GM19324 (cell line): ENCODE measurements at regions not wholly inside any gene's neighbourhood (a gene's known extent, or its start where the extent isn't known, plus 50 kb on each side); places are given as distances from the start of the nearest gene placed in this dataset.
"Not testable (repeated sequence)": the region's sequence is repeated elsewhere in the genome, so short reads cannot be mapped to it uniquely, and the experiment has no call there.

Source experiments
- ATAC-seq: cut with Tn5 transposase; IDR thresholded peaks from one replicate; pipeline ENCODE4 v1.9.1; 2021; ENCODE audit warnings: mild to moderate bottlenecking, moderate library complexity; ENCODE audit not compliant: unreplicated experiment, low FRiP score

DNA sequence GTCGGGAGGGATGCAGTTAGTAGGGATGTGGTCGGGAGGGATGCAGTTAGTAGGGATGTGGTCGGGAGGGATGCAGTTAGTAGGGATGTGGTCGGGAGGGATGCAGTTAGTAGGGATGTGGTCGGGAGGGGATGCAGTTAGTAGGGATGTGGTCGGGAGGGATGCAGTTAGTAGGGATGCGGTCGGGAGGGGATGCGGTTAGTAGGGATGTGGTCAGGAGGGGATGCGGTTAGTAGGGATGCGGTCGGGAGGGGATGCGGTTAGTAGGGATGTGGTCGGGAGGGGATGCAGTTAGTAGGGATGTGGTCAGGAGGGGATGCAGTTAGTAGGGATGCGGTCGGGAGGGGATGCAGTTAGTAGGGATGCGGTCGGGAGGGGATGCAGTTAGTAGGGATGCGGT, 96.2 kb downstream of the BDH1 start:
- ATAC-seq, result not testable (repeated sequence)

DNA sequence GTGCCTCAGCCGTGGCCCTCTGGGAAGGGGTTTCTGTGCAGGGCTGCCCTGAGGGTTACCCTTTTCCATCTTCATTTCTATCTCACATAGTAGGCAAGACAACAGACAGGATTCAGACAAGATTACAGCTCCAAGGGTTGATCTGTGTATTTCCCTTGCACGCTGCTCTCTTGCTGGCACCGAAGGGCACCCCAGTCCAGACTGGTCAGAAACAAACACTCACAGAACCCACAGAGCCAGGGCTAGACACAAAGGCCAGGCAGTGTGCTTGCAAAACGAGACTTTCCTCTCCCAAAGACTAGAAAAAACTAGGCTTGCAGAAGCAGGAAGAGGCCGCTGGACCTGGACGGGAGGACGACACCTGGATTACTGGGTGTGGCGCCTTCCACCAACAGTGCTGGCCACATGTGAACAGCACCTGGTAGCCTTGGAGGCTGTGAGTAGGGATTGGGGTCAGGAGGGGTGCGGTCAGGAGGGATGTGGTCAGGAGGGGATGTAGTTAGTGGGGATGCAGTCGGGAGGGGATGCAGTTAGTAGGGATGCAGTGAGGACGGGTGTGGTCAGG, 96.8 kb downstream of the BDH1 start:
- no peak for ATAC-seq

DNA sequence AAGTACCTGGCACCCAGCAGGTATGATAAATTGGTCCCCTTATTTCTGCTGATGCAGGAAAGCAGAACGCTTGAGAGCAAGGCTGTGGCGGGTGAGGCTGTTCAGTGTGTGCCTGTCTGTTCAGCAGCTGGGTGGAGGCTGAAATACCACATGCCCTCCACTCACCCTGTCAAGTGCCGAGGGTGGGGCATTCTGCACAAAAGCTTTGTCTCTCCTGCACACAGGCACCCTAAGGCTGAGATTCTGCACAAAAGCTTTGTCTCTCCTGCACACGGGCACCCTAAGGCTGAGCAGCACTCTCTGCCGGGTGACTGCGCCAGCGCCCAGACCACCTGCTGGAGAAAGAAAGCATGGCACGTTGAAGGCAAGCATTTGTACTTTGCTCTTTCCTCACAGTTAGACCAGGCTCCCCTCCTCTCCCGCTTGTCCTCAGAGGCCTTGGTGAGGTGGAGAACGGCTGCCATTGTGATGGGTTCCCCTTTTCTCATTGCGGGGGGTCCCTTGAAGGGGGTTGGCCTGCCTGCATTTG, 97.5 kb downstream of the BDH1 start:
- no peak for ATAC-seq

- no peak for ATAC-seq
These were observed 99.3 kb downstream of the BDH1 start for GRCh38 chr3:197456261-197457091.

DNA sequence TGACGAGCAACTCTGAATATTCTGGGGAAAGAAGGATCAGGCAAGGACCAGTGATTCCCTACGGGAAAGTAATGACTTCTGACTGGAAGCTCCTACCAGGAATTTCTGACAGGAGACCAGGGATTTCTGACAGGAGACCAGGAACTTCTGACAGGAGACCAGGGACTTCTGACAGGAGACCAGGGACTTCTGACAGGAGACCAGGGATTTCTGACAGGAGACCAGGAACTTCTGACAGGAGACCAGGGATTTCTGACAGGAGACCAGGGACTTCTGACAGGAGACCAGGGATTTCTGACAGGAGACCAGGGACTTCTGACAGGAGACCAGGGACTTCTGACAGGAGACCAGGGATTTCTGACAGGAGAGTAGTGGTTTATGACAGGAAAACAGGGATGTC, 100.9 kb downstream of the BDH1 start:
- ATAC-seq, result not testable (repeated sequence)

DNA sequence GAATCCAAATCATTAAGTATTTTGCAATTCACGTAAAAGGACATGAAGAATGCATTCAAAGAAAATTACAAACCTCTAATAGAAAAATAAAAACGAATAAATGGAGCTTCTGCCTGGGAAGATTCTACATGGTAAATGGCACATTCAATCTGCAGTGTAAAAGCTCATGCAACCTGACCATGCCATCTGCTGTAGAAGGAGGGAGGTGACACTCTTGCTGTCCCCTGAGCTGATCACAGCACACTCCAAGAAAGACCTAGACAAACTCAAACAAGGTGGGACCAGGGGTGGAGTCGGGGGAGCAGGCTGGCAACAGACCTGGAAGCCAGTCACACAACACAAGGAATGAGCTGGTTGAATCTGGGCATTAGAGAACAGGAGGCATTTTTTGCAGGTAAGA, 101.8 kb downstream of the BDH1 start:
- ATAC-seq, result no peak

- no peak for ATAC-seq
These were observed 105.0 kb downstream of the BDH1 start for GRCh38 chr3:197450810-197451209.

GRCh38 chr3:197450308-197450707, 105.5 kb downstream of the BDH1 start:
- no peak for ATAC-seq

GRCh38 chr3:197449181-197449580, 106.6 kb downstream of the BDH1 start:
- not testable (repeated sequence) for ATAC-seq

- not testable (repeated sequence) for ATAC-seq
These were observed 108.0 kb downstream of the BDH1 start for GRCh38 chr3:197447781-197448180.

DNA sequence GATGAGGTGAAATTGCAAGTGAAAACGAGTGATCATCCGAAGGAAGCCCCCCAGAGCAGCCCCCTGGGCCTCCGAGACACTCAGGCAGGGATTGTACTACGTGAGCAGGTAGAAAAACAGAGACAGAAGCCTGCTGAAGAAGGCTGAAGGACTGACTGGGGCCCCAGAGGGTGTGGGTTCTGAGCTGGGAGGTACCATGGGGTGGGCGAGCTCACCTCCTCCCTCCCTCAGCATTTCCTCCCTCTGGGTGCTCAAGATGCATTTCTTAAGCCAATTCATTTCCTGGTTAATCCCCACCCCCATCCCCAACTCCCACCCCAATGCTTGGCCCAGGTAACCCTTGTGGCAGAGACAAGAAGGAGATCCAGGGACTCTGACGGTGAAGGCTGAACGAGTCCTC, 108.7 kb downstream of the BDH1 start:
- ATAC-seq, result no peak

DNA sequence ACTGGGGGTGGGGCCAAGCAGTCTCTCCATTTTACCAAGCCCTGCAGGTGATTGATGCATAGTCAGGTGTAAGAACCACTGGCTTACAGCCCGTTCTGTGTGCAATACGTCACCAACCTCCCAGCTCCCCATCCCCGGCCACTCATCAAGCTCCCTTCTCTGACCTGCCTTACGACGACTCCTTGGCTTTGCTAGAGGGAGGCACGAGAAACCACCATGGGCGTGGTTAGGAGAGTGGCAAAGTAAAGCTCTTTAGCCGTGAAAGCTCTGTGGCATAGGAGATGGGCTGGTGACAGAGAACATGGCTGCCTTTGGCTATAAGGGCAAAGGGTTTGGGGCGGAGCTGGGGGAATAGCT, 109.1 kb downstream of the BDH1 start:
- ATAC-seq, result no peak

DNA sequence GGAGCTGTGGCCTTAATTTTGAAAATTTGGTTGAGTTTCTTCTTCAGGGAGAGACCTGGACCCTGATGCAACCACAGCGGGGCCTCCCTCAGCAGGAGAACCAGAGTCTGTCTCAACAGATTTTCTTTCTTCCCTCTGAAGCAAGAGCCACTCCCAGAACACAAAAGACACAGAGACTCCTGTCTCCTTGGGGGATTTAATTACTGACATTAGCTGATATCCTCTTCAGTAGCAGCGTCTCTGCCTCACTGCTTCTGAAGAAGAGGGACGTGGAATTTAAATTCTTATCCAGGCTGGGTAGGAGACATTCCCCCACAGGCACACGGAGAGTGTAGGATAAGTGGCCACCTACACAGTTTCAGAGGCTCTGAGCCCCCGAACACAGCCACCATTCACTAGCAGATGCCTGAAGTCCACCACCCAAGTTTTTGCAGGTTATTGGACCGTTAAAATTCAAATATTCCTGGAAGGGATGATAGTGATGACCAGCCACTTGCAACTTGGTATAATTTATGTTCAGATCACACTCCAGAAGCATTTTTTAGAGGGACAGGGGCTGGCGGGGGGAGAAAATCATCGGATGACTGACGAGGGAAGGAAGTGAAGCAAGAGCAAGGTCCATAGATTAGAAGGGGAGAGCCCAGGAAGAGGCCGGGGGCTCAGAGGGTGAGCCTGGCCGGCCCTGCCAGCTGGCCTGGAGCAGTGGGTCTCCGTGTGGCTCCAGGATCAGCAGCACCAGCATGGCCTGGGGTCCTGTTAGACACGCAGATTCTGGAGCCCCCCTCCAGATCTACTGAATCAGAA, 109.7 kb downstream of the BDH1 start:
- ATAC-seq, result no peak

GRCh38 chr3:197444793-197445379, 110.9 kb downstream of the BDH1 start:
- ATAC-seq, result no peak

DNA sequence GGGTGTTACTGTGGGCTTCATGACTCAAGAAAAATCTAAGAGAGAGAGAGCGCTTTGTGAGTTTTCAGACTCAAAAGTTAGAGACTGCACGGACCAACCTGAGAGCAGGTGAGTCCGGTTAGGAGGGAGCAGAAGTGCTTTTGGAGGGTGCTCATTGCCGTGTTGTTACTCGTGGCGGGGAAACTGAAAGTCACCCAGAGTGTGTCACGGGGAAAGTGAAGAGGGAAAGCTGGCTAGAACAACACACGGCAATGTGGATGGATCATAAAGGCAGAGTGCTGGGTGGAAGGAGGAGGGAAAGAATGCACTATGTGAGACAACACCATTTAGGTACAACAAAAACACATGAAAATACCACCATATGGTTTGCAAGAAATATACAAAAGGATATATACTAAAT, 112.3 kb downstream of the BDH1 start:
- ATAC-seq, result no peak

DNA sequence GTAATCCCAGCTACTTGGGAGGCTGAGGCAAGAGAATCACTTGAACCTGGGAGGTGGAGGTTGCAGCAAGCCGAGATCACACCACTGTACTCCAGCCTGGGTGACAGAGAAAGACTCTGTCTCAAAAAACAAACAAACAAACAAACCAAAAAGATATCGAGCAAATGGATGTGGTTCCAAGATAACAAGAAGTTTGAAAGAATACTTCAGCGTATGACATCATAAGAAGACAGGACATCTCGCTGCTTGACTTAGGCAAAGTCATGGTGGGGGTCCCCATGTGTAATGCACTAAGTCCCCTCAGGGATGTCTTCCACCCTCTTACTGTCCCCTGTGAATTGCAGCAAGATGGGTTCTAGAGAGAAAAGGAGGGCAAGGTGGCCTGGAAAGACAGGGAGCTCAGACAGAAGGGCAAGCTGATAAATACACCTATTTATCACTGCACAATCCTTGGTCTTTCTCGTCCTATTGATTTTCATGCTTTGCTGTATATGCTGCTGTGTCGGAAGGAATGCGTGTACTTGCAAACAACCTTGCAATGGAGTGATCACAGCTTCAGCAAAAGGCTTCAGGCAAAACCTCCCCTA, 115.0 kb downstream of the BDH1 start:
- ATAC-seq, result no peak

DNA sequence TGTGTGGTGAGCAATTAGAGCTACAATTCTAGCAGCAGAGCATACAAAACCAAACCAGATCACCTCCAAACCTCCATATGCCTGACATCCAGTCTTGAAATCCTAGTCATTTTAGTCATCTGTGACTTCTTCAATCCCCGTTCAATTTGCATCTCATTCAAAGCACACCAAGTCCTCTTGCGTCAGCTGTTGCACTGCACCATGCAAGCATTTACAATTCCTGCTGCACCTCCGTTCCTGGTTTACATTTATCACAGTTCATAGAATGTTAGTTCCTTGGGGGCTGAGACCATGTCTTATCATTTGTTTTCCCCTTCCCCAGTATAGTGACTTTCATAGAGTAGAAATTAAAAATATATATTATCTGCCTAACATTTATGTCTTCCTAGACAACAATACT, 116.9 kb downstream of the BDH1 start:
- no peak for ATAC-seq

DNA sequence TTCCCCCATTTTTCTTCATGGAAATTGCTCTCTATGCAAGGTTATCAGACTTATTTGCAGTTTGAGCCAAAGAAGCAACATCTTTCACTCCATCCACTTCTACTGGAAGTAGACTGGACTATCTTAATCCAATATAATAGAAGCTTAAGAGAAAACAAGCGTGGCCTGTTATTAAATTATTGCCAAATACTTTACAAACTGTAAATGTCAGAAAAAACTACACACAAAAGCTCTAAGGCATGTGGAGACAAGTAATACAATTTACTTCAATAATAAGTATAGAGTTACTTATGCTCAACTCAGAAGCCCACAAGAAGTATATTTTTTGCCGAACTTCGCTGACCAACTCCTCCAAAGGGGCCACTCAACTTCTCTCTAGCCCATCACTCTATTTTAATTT, 120.3 kb downstream of the BDH1 start:
- ATAC-seq, result no peak

- no peak for ATAC-seq
These were observed 120.9 kb downstream of the BDH1 start for GRCh38 chr3:197434830-197435229.

DNA sequence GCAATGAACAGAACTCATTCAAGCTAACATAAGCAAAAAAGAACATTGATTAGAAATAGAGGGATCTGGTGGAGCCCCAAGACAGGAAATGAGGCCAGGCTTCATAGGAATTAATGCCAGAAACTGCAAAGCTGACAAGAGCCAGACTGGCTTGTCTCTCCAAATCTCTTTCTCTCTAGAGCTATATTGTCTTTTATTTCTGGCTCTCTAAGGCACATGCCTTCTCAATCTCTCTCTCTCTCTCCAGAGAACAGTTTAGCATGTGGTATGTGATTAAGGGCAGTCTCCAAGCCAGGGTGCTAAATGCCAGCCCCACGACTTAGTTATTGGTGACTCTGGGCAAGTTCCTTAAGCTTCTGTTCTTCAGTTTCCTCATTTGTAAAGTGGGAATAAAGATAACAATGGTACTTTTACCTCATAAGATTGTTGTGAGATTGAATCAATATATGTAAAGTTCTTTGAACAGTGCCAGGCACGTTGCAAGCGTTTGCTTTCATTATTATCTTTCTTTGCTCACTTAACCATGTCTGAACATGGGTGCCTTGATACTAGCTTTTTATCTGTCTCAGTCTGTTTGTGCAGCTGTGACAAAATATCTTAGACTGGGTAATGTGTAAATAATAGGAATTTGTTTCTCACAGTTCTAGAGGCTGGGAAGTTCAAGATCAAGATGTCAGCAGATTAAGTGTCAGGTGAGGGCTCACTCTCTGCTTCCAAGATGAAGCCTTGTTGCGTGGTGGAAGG, 123.2 kb downstream of the BDH1 start:
- no peak for ATAC-seq
